SU-DHL-6 (cell line): ENCODE measurements at regions not wholly inside any gene's neighbourhood (a gene's known extent, or its start where the extent isn't known, plus 50 kb on each side); places are given as distances from the start of the nearest gene placed in this dataset.

ENCODE experiments used
- CTCF ChIP-seq: fragments of 200-600 bp; sonication (generic); IDR thresholded peaks from one replicate; pipeline ENCODE4 v1.5.1; 2017; ENCODE audit warnings: antibody characterized with exemption, mild to moderate bottlenecking, low read length, moderate library complexity; ENCODE audit not compliant: insufficient read depth, poor library complexity, severe bottlenecking
- EZH2phosphoT487 ChIP-seq: fragments of 200-600 bp; sonication (generic), shearing (Covaris generic); conservative IDR thresholded peaks from 2 replicates; pipeline ENCODE4 v1.6.1; 2018; ENCODE audit warnings: mild to moderate bottlenecking, antibody characterized with exemption, low read length, moderate library complexity, mixed read lengths

GRCh38 chr6:1187293-1188131, 124.4 kb upstream of the FOXQ1 start:
- TF ChIP-seq CTCF: no peak
- no peak for TF ChIP-seq EZH2phosphoT487
